HepG2 (cell line): ENCODE measurements at regions not wholly inside any gene's neighbourhood (a gene's known extent, or its start where the extent isn't known, plus 50 kb on each side); places are given as distances from the start of the nearest gene placed in this dataset.

ENCODE experiments used
- ATAC-seq: fragments of 200-7000 bp; cut with Tn5 transposase; 3 replicates; pipeline ENCODE4 v1.9.1; 2020; ENCODE audit warnings: mild to moderate bottlenecking, moderate library complexity
- BruUV-seq: library from RNA; stranded (reverse); fragments of 400-500 nt; replicated peaks from 2 replicates; lab custom pipeline; 2021; lab: Mats Ljungman, UMichigan
- CTCF ChIA-PET: fragments of 300-600 bp; formaldehyde crosslinking; extraction: SDS; loops from one replicate; lab custom pipeline; 2021; ENCODE audit warnings: low total read pairs, inconsistent platforms, low intra/inter-chr PET ratio; lab: Yijun Ruan, JAX
- POLR2A ChIA-PET: fragments of 350-600 bp; sonication (Branson Sonifier 250); formaldehyde crosslinking; loops from one replicate; lab custom pipeline; 2020; ENCODE audit warnings: antibody characterized with exemption, inconsistent platforms; lab: Yijun Ruan, JAX
- DNase-seq: peaks from one replicate; pipeline ENCODE4 v3.0.0-alpha.2; 2015; ENCODE audit warnings: low spot score
- FAIRE-seq: peaks from 3 replicates; lab custom pipeline; 2011; peaks lifted over from hg19 to GRCh38; lab: Jason Lieb, UNC
- H2AFZ ChIP-seq: one replicate; pipeline ENCODE4 v1.6.1; 2011; ENCODE audit warnings: low read length, inconsistent platforms
- H3K27ac ChIP-seq: fragments of 300-600 bp; 3 replicates; pipeline ENCODE4 v1.8.0; 2011; ENCODE audit warnings: mixed run types, mild to moderate bottlenecking, mixed read lengths, low read length, inconsistent platforms; ENCODE audit not compliant: insufficient read depth; ENCODE audit errors: extremely low read length
- H3K27me3 ChIP-seq, 2 experiments: fragments of 200-600 bp in 1 of 2; 2 replicates in 1 of 2; 3 replicates in 1 of 2; pipeline versions ENCODE4 v1.6.0 to v1.8.0; 2011; ENCODE audit warnings: low read length in 2 of 2, mild to moderate bottlenecking in 2 of 2, moderate library complexity in 2 of 2, inconsistent platforms in 1 of 2; ENCODE audit not compliant: insufficient read depth in 2 of 2, control insufficient read depth in 1 of 2
- H3K36me3 ChIP-seq, 2 experiments: fragments of 200-600 bp in 1 of 2; replicated peaks in 1 of 2; 2 replicates in 1 of 2; 3 replicates in 1 of 2; pipeline versions ENCODE4 v1.5.1 to v1.8.0; 2011; ENCODE audit warnings: low read length in 2 of 2, inconsistent platforms in 1 of 2; ENCODE audit not compliant: insufficient read depth in 2 of 2, control insufficient read depth in 1 of 2
- H3K4me1 ChIP-seq: 2 replicates; pipeline ENCODE4 v1.5.1; 2012; ENCODE audit warnings: low read length, inconsistent platforms; ENCODE audit not compliant: insufficient read depth
- H3K4me2 ChIP-seq: 2 replicates; pipeline ENCODE4 v1.6.0; 2011; ENCODE audit warnings: low read depth, low read length, inconsistent platforms
- H3K4me3 ChIP-seq, 3 experiments: fragments of 200-600 bp in 1 of 3; sonication (generic), shearing (Covaris generic) in 1 of 3; replicated peaks in 1 of 3; 2 replicates each; pipeline ENCODE4 v1.5.1; 2011 to 2016; ENCODE audit warnings: low read length in 3 of 3, inconsistent platforms in 2 of 3, low read depth in 2 of 3, mild to moderate bottlenecking in 2 of 3, control low read depth in 1 of 3, mixed read lengths in 1 of 3; ENCODE audit not compliant: insufficient read depth in 1 of 3
- H3K79me2 ChIP-seq: one replicate; pipeline ENCODE4 v1.6.1; 2011; ENCODE audit warnings: low read length, inconsistent platforms; ENCODE audit not compliant: insufficient read depth
- H3K9ac ChIP-seq: 2 replicates; pipeline ENCODE4 v1.6.0; 2011; ENCODE audit warnings: mild to moderate bottlenecking, low read depth, low read length, inconsistent platforms; ENCODE audit not compliant: insufficient read depth
- H3K9me3 ChIP-seq: 2 replicates; pipeline ENCODE4 v1.5.1; 2012; ENCODE audit warnings: mild to moderate bottlenecking, low read length
- H4K20me1 ChIP-seq: 2 replicates; pipeline ENCODE4 v1.6.0; 2011; ENCODE audit warnings: inconsistent platforms, mild to moderate bottlenecking, low read length, moderate library complexity; ENCODE audit not compliant: insufficient read depth
- CBX5 ChIP-seq: sonication (generic); formaldehyde crosslinking; IDR thresholded peaks from 2 replicates; pipeline ENCODE4 v1.4.0; 2020; ENCODE audit warnings: missing genetic modification reagents, borderline replicate concordance
- CEBPZ ChIP-seq: IDR thresholded peaks from 2 replicates; pipeline ENCODE4 v1.6.1; 2012; ENCODE audit warnings: low read length, improper control_type of control experiment
- DNMT3B ChIP-seq: conservative IDR thresholded peaks from 2 replicates; pipeline ENCODE4 v1.6.1; 2016; ENCODE audit warnings: missing biosample characterization, control low read depth
- KLF12 ChIP-seq: sonication (generic); formaldehyde crosslinking; IDR thresholded peaks from 2 replicates; pipeline ENCODE4 v1.4.0; 2020; ENCODE audit warnings: missing genetic modification reagents, borderline replicate concordance
- MAZ ChIP-seq, 2 experiments: sonication (generic) in 1 of 2; formaldehyde crosslinking in 1 of 2; IDR thresholded peaks; 2 replicates each; pipeline versions ENCODE4 v1.5.0 to v1.6.1; 2012 to 2020; ENCODE audit warnings: low read depth in 2 of 2, mild to moderate bottlenecking in 2 of 2, borderline replicate concordance in 1 of 2, improper control_type of control experiment in 1 of 2, low read length in 1 of 2, missing genetic modification reagents in 1 of 2, moderate library complexity in 1 of 2
- PATZ1 ChIP-seq: sonication (generic); formaldehyde crosslinking; IDR thresholded peaks from 2 replicates; pipeline ENCODE4 v1.4.0; 2020; ENCODE audit warnings: missing genetic modification reagents
- ZMYM3 ChIP-seq: sonication (generic); formaldehyde crosslinking; IDR thresholded peaks from 2 replicates; pipeline ENCODE4 v1.5.1; 2020; ENCODE audit warnings: mild to moderate bottlenecking, missing genetic modification reagents
- whole genome bisulfite sequencing: methylation state at CpG from one replicate; pipeline ENCODE4 v1.1.6; 2017; ENCODE audit warnings: low lambda C conversion rate; 5-methylcytosine and 5-hydroxymethylcytosine counted together
- in situ Hi-C: cut with HindIII; loops from 2 replicates; pipeline ENCODE4 v1.10.0; 2017; ENCODE audit warnings: low pct_unique_long_range_greater_than_20kb; ENCODE audit not compliant: extremely low pct_ligation_motif_present
- intact Hi-C: fragments of 100-400 bp; cut with micrococcal nuclease; formaldehyde crosslinking; loops from one replicate; pipeline ENCODE4 v1.10.0; 2022; ENCODE audit not compliant: unreplicated experiment

GRCh38 chr3:181459516-181459915, 252.2 kb upstream of the SOX2 start:
- no peak overlapping the region for H2AFZ ChIP-seq
- in situ Hi-C loops: no loop called here
- H3K4me3 ChIP-seq: no peak overlapping the region
- no peaks in the 10 kb centered on the region for H3K36me3 ChIP-seq
- no TSS peak for BruUV-seq
- no peaks in the 10 kb centered on the region for H3K79me2 ChIP-seq
- TF ChIP-seq PATZ1 (CRISPR knock-in tag): no peak
- no peak for TF ChIP-seq CBX5 (CRISPR knock-in tag)
- TF ChIP-seq KLF12 (CRISPR knock-in tag): no peak
- no peak for TF ChIP-seq DNMT3B (CRISPR knock-in tag)
- TF ChIP-seq ZMYM3: no peak
- TF ChIP-seq CEBPZ: no peak
- no peak for TF ChIP-seq MAZ (IDR thresholded peaks at IDR 0.05; ENCODE audit: borderline replicate concordance, low read depth, low read length)
- no peak for TF ChIP-seq MAZ (CRISPR knock-in tag; IDR thresholded peaks at IDR 0.05; ENCODE audit: low read depth)
- no peaks in the 10 kb centered on the region for H3K9me3 ChIP-seq
- 2% methylated on average over 2 of the region's 2 CpGs for WGBS
- intact Hi-C loops: no loop called here
- H3K4me1 ChIP-seq: no peaks in the 10 kb centered on the region
- ChIA-PET CTCF (no interaction called here), POLR2A (no interaction called here)
- no peaks in the 10 kb centered on the region for H4K20me1 ChIP-seq
- DNase-seq (no peak), ATAC-seq (no peak), FAIRE-seq (no peak)
- no peak overlapping the region for H3K4me2 ChIP-seq
- H3K27ac ChIP-seq: no peak overlapping the region
- H3K27me3 ChIP-seq: no peaks in the 10 kb centered on the region
- H3K9ac ChIP-seq: no peak overlapping the region
